ENCODE measurements at regions not wholly inside any gene's neighbourhood (a gene's known extent, or its start where the extent isn't known, plus 50 kb on each side); places are given as distances from the start of the nearest gene placed in this dataset.
"Not testable (repeated sequence)": the region's sequence is repeated elsewhere in the genome, so short reads cannot be mapped to it uniquely, and the experiment has no call there.

DNA sequence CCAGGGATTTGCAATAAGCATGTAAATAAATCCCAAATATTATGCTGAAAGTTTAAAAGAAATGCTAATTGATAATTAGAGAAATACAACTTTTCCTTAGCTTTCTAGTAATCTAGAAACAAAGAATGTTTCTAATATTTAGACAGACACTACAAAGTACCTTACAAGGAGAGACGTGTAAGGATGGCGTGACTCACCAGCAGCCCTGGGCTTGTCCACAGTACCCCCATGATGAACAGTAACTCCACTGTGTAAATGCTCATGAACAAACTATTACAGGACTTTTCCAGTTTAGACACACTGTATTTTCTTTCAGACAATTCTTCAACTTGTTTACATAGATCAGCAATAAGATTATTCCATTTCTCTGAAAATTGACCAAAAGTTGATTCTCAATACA lies 138.9 kb upstream of the KCTD7 start:
- in situ Hi-C loops (cut with HindIII; ENCODE audit: low pct_unique_long_range_greater_than_20kb, low sequenced_read_pairs): not testable (repeated sequence)
- DNase-seq (ENCODE audit: low read depth, low spot score): peak; percentile 95

DNA sequence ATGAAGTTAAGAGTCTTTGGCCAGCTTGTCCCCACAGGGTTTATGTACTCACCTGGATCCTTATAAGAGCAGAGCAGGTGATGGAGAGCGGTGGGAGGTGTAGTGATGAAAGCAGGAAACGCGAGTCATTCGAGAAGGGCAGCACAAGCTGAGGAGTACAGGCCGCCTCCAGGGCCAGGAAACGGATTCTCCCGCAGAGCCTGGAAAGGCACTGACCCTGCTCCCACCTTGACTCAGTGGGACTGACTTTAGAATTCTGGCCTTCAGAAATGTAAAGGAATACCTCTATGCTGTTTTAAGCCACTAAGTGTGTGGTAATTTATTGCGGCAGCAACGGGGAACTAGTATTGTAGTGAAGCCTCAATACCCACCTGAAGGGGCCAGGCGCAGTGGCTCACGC lies 137.7 kb upstream of the KCTD7 start:
- DNase-seq (ENCODE audit: low read depth, low spot score); in situ Hi-C loops (cut with HindIII; ENCODE audit: low pct_unique_long_range_greater_than_20kb, low sequenced_read_pairs): not testable (repeated sequence)

DNA sequence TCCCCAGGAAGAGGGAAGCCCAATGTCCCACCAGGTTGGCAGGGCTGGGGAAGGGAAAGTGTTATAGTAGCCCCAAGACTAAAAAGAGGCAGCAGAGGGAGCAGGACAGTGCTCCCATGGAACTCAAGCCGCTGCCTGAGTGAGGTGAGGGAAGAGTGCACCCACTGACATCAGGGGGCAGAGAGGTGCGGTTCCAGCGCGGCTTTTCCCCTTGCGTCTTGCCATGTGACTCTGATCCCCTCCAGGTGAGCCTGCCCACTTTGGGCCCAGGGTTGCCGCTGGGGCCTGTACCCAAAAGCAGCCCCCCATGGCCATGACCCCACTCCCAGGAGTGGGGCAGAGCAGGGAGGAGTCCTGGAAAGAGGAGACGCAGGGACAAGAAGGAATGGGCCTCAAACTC lies 136.3 kb upstream of the KCTD7 start:
- DNase-seq (ENCODE audit: low read depth, low spot score); in situ Hi-C loops (cut with HindIII; ENCODE audit: low pct_unique_long_range_greater_than_20kb, low sequenced_read_pairs): not testable (repeated sequence)

DNA sequence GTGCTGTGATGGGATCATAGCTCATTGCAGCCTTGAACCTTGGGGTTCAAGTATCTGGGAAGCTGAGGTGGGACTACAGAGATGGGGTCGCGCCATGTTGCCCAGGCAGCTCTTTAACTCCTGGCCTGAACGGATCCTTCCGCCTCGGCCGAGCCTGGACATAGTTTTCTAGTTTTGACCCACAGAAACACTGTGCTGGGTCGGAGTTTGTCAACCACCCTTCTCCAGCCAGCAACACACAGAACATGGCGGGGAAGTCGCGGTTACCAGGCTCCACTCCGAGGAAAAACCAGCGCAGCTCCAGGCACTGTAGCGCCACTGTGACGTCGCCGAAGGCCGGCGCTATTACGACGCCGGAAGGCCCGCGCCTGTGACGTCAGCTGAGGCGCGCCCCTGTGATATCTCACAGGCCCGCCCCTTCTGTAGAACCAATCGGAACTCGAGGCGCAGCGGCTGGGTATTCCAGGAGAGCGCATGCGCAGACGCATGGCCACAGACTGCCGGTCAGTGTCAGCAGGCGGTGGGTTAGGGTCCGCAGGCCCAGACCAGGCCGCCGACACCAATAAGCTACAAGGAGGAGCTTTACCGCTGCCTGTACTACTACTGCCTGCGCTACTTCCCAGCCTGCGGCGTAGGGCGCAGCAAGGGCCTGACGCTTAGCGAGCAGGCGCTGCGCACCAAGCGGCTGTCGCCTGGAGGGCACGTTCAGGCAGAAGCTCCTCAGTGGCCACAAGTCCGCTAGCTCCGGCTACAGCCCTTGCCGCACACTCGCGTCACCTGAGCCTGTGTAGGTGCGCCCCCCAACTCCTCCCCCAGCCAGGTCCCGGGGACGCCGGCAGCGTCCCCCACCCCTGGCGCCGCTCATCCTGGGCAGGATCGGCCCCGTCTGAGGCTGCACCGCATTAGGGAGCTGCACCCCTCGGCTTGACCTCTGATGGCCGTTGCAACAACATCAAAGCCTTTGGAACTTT lies 135.2 kb upstream of the KCTD7 start:
- peak; percentile 99 for DNase-seq (ENCODE audit: low read depth, low spot score)
- in situ Hi-C loops (cut with HindIII; ENCODE audit: low pct_unique_long_range_greater_than_20kb, low sequenced_read_pairs): no loop called here

DNA sequence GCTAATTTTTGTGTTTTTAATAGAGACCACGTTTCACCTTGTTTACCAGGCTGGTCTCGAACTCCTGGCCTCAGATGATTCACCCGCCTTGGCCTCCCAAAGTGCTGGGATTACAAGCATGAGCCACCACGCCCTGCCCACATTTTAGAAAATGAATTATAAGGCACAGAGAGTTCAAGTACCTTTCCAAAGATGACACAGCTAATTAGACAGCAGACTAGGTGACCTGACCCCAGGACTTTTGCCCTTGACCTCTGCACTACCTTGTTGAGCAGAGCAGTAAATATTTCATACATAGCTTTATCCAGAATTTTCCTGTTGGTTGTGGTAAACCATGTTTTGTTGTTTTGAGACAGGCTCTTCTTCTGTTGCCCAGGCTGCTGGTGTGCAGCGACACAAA lies 131.3 kb upstream of the KCTD7 start:
- in situ Hi-C loops (cut with HindIII; ENCODE audit: low pct_unique_long_range_greater_than_20kb, low sequenced_read_pairs): no loop called here
- no peak for DNase-seq (ENCODE audit: low read depth, low spot score)

DNA sequence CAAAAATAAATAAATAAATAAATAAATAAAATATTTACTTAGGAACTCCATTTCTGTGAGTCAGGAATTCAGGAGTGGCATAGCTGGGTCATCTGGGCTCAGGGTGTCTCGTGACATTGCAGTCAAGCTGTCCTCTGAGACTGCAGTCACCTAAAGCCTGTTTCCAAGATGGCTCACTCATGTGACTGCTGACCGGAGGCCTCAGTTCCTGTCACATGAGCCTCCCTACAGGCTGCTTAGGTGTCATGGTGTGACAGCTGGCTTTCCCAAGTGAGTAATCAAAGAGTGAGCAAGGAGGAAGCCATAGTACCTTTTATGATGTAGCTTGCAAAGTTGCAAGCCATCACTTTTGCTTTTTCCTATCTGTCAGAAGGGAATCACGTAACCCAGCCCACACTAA lies 128.6 kb upstream of the KCTD7 start:
- DNase-seq (ENCODE audit: low read depth, low spot score): peak; percentile 46
- in situ Hi-C loops (cut with HindIII; ENCODE audit: low pct_unique_long_range_greater_than_20kb, low sequenced_read_pairs): no loop called here

DNA sequence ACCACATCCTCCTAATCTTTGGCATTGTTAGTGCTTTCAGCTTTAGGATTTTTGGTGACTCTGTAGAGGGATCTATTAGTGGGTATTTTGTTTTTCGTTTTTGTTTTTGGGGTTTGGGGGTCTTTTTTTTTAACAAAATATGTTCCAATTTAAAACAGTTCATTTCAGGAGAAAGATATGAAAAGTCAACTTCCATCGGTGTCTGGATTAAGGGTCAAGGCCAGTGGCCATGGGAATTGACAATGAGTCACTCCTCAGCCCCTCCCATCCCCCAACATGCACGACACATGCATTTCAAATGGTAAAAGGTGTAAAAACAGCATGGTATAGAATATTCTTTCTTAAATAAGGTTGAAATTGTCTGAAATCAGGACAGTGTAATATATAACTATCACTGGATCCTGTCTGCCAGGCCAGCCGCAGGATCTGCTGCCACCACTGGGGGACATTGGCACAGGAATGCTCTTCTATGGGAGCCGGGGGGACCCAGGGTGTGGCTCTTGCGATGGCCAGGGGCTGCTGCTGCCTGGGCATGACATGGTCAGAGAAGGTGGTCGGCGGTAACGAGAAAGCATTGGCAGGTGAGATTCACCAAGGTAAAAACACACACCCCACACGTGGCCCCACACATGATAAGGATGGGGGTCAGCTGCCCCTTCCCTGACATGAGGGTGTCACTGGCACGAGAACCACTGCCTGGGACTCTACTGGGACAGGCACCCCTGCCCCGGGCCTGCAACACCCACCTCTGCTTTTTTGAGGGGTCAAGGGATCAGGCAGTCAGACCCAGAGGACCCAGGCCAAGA lies 126.2 kb upstream of the KCTD7 start:
- no peak for DNase-seq (ENCODE audit: low read depth, low spot score)
- in situ Hi-C loops (cut with HindIII; ENCODE audit: low pct_unique_long_range_greater_than_20kb, low sequenced_read_pairs): no loop called here

DNA sequence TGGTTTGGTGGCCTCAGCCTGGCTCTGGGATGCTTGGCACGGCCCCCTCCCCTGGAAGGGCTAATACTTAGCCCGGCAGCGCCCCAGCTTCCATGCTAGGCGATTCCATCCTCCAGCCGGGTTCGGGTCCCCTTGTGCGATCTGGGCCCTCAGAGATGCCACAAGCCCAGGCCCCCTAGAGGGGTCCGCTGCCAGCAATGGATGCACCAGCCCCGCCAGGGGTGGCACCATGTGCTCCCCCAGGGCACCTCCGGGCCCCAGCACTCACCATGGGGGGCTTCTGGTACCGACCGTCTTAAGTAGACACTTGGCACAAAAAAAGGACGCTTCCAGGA lies 125.7 kb upstream of the KCTD7 start:
- DNase-seq (ENCODE audit: low read depth, low spot score): no peak
- in situ Hi-C loops (cut with HindIII; ENCODE audit: low pct_unique_long_range_greater_than_20kb, low sequenced_read_pairs): no loop called here

DNA sequence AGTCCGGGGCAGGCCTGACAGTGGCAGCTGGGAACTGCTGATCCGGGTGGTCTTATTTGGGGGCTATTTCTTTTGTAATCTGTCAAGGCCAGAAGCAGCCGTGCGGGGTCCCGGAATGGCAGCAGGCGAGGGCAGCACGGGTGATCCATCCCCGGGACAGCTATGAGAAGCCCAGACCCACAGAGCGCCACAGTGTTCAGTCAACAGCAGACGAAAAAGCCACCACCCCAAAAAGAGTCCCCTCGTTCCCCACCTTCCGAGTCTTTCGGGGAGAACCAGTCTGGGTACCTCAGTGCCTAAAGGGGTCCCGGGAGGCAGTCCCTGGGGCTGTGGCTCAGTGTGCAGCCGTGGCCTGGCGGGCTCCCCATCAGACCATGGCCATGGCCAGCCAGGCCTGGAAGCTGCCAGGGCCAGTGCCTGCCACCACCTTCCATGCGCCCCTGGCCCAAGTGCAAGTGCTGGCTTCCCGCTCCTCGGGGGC lies 125.1 kb upstream of the KCTD7 start:
- in situ Hi-C loops (cut with HindIII; ENCODE audit: low pct_unique_long_range_greater_than_20kb, low sequenced_read_pairs): no loop called here
- DNase-seq (ENCODE audit: low read depth, low spot score): no peak

DNA sequence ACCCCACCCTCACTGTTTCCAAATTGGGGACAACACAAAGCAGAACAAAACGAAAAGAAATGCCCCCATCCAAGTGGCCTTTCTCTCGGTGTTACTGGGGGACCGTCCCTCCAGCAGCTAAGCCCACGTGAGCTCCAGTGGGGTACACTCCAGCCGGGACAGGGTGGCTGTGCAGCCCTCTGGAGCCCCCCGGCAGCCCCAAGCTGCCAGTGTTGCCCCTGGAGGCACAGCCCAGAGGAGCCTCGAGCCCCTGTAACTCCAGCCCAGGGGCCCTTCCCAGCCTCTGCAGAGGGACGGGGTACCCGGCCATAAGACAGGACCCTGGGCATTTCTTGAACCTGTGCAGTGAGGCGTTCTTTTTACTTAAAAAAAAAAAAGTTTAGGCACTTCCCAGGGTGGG lies 124.5 kb upstream of the KCTD7 start:
- DNase-seq (ENCODE audit: low read depth, low spot score): no peak
- in situ Hi-C loops (cut with HindIII; ENCODE audit: low pct_unique_long_range_greater_than_20kb, low sequenced_read_pairs): no loop called here

DNA sequence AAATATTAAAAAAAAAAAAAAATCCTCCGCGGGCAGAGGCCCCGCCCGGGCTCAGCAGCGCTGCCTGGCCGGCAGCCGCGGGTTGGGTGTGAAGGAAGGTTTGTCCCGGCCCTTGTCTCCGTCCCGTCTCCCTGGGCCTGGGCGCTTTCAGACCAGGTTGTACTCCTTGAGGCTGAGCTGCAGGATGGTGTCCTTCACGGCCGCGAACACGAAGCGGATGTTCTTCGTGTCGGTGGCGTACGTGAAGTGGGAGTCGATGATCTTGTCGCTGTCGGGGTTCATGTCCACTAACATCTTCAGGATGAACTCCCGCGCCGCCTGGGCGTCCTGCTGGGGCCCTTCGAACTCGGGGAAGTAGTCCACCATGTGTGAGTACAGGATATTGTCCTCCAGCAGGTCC lies 123.7 kb upstream of the KCTD7 start:
- in situ Hi-C loops (cut with HindIII; ENCODE audit: low pct_unique_long_range_greater_than_20kb, low sequenced_read_pairs): no loop called here

DNA sequence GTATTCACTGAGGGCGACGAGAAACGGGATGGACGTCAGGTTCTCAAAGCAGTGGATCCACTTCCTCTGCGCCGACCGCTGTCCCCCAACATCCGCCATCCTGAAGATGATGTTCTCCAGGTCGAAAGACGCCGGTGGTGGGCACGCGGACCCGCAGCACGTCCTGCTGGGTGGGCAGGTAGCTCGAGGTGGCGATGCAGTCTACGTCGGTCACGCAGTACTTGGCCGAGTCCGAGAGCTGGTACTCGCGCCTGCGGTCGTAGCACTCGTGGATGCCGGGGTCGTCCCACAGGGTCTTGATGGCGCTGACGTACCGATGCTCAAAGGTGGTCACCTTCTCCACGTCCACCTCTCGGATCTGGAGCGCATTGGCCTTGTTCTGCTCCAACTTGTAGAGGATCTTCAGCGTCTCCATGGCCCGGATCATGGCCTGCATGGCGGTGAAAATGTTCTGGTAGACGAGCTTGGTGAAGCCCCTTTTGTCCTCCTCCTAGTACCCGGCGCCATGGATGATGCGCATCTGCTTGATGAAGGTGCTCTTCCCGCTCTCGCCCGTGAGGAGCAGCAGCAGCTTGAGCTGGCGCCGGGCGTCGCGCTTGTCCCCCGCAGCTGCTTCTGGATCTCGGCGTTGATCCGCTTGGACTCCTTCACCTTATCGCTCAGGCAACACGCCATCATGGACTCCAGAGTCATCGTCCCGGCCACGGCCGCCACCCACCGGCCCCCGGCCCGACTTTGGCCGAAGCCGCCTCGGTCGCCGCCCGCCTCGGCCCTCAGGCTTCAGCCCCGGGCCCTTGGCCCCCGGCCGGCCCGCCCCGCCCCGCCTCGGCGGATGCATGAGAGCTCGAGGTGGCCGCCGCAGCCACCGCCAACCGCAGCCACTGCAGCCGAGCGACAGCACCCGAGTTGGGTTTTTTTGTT lies 122.9 kb upstream of the KCTD7 start:
- no peak for DNase-seq (ENCODE audit: low read depth, low spot score)
- in situ Hi-C loops (cut with HindIII; ENCODE audit: low pct_unique_long_range_greater_than_20kb, low sequenced_read_pairs): no loop called here

More for the DNA sequence above, 123.7 kb upstream of the KCTD7 start:
- no peak for DNase-seq (ENCODE audit: low read depth, low spot score)

DNA sequence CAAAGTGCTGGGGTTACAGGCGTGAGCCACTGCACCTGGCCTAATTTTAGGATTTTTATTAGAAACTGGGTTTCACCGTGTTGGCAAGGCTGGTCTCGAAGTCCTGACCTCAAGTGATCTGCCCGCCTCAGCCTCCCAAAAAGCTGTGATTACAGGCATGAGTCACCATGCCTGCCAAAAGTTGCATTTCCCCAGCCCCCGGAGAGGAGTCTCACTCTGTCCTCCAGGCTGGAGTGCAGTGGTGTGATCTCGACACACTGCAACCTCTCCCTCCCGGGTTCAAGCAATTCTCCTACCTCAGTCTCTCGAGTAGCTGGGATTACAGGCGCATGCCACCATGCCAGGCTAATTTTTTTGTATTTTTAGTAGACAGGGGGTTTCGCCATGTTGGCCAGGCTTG lies 122.0 kb upstream of the KCTD7 start:
- DNase-seq (ENCODE audit: low read depth, low spot score); in situ Hi-C loops (cut with HindIII; ENCODE audit: low pct_unique_long_range_greater_than_20kb, low sequenced_read_pairs): not testable (repeated sequence)

DNA sequence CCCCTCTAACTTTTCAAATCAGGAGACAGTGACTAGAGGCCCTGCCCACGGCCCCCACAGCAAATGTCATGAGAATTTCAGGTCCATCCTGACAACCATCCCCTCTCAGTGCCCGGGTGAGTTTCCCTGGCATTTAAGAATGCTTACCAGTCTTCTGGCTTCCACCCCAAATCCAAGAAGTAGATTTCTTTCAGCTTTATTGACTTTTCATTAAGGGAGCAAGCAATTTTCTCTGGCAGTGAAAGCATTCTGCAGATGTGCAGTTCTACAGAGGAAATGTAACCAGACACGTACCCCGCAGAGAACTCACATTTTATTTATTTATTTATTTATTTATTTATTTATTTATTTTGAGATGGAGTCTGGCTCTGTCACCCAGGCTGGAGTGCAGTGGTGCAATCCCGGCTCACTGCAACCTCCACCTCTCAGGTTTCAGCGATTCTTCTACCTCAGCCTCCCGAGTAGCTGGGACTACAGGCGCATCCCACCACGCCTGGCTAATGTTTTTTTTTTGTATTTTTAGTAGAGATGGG lies 120.9 kb upstream of the KCTD7 start:
- in situ Hi-C loops (cut with HindIII; ENCODE audit: low pct_unique_long_range_greater_than_20kb, low sequenced_read_pairs): no loop called here

DNA sequence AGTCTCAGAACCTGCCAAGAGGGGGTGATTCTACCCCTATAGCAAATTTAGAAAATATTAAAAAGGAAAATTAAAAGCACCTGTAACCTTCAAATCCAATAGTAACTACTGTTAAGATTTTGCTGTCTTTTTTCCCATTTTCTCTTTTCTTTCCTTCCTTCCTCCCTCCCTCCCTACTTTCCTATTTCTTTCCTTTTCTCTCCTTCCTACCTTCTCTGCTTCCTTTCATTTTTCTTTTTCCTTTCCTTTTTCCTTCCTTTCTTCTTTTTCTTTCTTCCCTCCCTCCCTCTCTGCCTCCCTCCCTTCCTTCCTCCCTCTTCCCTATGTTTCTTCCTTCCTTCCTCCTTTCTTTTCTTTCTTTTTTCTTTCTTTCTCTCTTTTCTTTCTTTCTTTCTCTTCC lies 120.2 kb upstream of the KCTD7 start:
- in situ Hi-C loops (cut with HindIII; ENCODE audit: low pct_unique_long_range_greater_than_20kb, low sequenced_read_pairs): no loop called here
- no peak for DNase-seq (ENCODE audit: low read depth, low spot score)

More for the DNA sequence above, 120.9 kb upstream of the KCTD7 start:
- no peak for DNase-seq (ENCODE audit: low read depth, low spot score)

DNA sequence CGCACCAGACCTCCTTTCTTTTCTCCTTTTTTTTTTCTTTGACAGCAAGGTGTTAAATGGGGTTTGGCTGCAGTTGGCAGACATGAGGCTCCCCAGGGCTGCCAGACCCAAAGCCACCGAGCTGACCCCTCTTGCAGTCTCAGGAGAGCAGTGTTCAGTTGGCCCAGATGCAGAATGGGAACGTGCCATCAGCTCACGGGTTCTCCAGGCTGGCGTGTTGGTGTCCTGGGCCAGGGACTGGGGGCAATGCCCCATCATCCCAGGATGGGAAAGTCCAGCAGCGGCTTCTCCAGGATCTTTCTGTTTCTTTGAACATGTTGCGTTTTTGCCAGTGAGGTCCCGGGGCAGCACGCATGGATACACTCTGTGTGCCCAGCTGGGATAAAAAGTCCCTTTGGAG lies 114.6 kb upstream of the KCTD7 start:
- in situ Hi-C loops (cut with HindIII; ENCODE audit: low pct_unique_long_range_greater_than_20kb, low sequenced_read_pairs): no loop called here
- DNase-seq (ENCODE audit: low read depth, low spot score): no peak

DNA sequence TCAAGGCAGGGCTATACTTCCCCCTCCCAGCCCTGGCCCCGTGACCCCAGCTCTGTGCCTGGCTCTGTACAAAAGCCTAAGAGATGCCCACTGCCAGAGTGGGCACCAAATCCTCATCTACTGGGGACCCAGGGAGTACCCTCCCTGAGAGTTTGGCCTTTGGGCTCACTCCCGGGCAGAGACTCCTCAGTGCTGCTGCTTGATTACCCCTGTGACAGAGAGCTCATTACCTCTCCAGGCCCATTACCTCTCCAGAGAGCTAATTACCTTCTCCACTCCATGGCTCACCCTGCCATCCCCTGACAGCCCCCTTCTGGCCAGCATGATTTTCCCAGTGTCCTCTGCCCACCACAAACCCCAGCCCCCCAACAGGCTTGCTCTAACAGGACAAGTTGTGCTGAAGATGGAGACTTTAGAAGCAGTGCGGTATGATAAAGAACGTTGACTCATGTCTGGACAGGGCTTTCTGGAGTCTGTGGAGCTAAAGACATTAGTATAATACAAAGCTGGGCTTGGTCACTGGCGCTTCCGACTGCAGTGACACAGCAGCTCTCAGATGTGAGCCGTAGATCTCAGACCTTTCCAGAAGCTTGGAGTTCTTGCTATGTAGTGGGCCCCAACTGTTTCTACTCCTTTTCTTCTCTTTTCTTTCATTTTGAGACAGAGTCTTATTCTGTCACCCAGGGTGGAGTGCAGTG lies 111.3 kb upstream of the KCTD7 start:
- in situ Hi-C loops (cut with HindIII; ENCODE audit: low pct_unique_long_range_greater_than_20kb, low sequenced_read_pairs): no loop called here
- no peak for DNase-seq (ENCODE audit: low read depth, low spot score)

Data from SK-MEL-5 (cell line).